Skeletal muscle satellite cell (primary cell): ENCODE measurements at regions not wholly inside any gene's neighbourhood (a gene's known extent, or its start where the extent isn't known, plus 50 kb on each side); places are given as distances from the start of the nearest gene placed in this dataset.

Experiments used
- H3K27me3 ChIP-seq: 2 replicates; pipeline ENCODE4 v1.7.0; 2013; ENCODE audit warnings: low read length; ENCODE audit not compliant: control insufficient read depth, insufficient read depth
- H3K36me3 ChIP-seq: 2 replicates; pipeline ENCODE4 v1.7.0; 2013; ENCODE audit warnings: mild to moderate bottlenecking, control low read depth, low read length; ENCODE audit not compliant: insufficient read depth
- H3K4me1 ChIP-seq: 2 replicates; pipeline ENCODE4 v1.7.0; 2013; ENCODE audit warnings: low read length; ENCODE audit not compliant: control insufficient read depth, insufficient read depth
- H3K4me2 ChIP-seq: 2 replicates; pipeline ENCODE4 v1.7.0; 2013; ENCODE audit warnings: mild to moderate bottlenecking, low read length
- H3K4me3 ChIP-seq: 2 replicates; pipeline ENCODE4 v1.7.0; 2013; ENCODE audit warnings: low read length
- H3K9ac ChIP-seq: 2 replicates; pipeline ENCODE4 v1.7.0; 2013; ENCODE audit warnings: mild to moderate bottlenecking, low read depth, low read length, moderate library complexity
- H3K9me3 ChIP-seq: replicated peaks from 2 replicates; pipeline ENCODE4 v1.7.0; 2013; ENCODE audit warnings: mild to moderate bottlenecking, control low read depth, low read length

GRCh38 chr9:82729141-82729540 lies 333.8 kb downstream of the RASEF start:
- H3K4me2 ChIP-seq = no peak overlapping the region
- no peak overlapping the region for H3K4me3 ChIP-seq
- H3K4me1 ChIP-seq = no peaks in the 10 kb centered on the region
- no peaks in the 10 kb centered on the region for H3K9me3 ChIP-seq
- H3K9ac ChIP-seq = no peak overlapping the region
- no peaks in the 10 kb centered on the region for H3K27me3 ChIP-seq
- H3K36me3 ChIP-seq = no peaks in the 10 kb centered on the region

GRCh38 chr9:82729991-82730589 lies 332.9 kb downstream of the RASEF start:
- H3K9ac ChIP-seq = no peak overlapping the region
- no peaks in the 10 kb centered on the region for H3K36me3 ChIP-seq
- no peaks in the 10 kb centered on the region for H3K4me1 ChIP-seq
- no peaks in the 10 kb centered on the region for H3K27me3 ChIP-seq
- no peaks in the 10 kb centered on the region for H3K9me3 ChIP-seq
- no peak overlapping the region for H3K4me3 ChIP-seq
- H3K4me2 ChIP-seq = no peak overlapping the region

GRCh38 chr9:82732928-82733327 lies 330.0 kb downstream of the RASEF start:
- Histone ChIP-seq H3K4me2 (no peak overlapping the region), H3K4me3 (no peak overlapping the region), H3K4me1 (no peaks in the 10 kb centered on the region), H3K9me3 (no peaks in the 10 kb centered on the region), H3K27me3 (no peaks in the 10 kb centered on the region), H3K36me3 (no peaks in the 10 kb centered on the region), H3K9ac (no peak overlapping the region)

- H3K4me1 ChIP-seq = no peaks in the 10 kb centered on the region
- H3K9ac ChIP-seq = no peak overlapping the region
- no peaks in the 10 kb centered on the region for H3K36me3 ChIP-seq
- no peaks in the 10 kb centered on the region for H3K9me3 ChIP-seq
- H3K27me3 ChIP-seq = no peaks in the 10 kb centered on the region
- H3K4me2 ChIP-seq = no peak overlapping the region
- H3K4me3 ChIP-seq = no peak overlapping the region
Measured at GRCh38 chr9:82736126-82736525, 326.8 kb downstream of the RASEF start.

GRCh38 chr9:82736701-82737100 lies 326.2 kb downstream of the RASEF start:
- Histone ChIP-seq H3K4me2 (no peak overlapping the region), H3K4me3 (no peak overlapping the region), H3K27me3 (no peaks in the 10 kb centered on the region), H3K4me1 (no peaks in the 10 kb centered on the region), H3K36me3 (no peaks in the 10 kb centered on the region), H3K9ac (no peak overlapping the region), H3K9me3 (no peaks in the 10 kb centered on the region)

GRCh38 chr9:82745919-82746318 lies 317.0 kb downstream of the RASEF start:
- Histone ChIP-seq H3K4me1 (no peaks in the 10 kb centered on the region), H3K4me3 (no peak overlapping the region), H3K27me3 (no peaks in the 10 kb centered on the region), H3K9ac (no peak overlapping the region), H3K4me2 (no peak overlapping the region), H3K9me3 (no peaks in the 10 kb centered on the region), H3K36me3 (no peaks in the 10 kb centered on the region)

DNA sequence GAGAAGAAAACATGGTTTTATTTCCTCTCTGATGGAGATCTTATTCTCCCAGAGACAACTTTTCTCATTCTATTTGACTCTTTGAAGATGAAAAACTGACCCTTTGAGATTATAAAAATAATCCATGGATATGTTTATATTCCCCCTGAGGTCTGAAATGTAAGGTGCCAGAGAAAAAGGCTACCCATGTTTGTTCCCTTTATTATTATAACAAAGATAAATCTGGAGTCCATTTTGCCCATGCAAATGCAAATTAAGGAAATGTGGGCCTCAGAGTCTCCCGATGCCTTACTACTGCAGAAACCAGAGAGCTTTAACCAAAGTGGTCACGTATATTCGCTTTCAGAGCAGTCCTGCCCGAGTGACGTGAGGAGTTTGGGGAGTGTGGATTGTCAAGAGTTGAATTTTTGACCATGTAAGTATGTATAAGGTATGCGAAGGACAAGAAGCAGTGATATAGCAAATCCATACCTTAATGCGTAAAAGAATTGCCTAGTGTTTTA lies 312.5 kb downstream of the RASEF start:
- Histone ChIP-seq H3K4me2 (no peak overlapping the region), H3K4me3 (no peak overlapping the region), H3K36me3 (no peaks in the 10 kb centered on the region), H3K9me3 (no peaks in the 10 kb centered on the region), H3K9ac (no peak overlapping the region), H3K4me1 (no peaks in the 10 kb centered on the region), H3K27me3 (no peaks in the 10 kb centered on the region)

- H3K36me3 ChIP-seq = no peaks in the 10 kb centered on the region
Measured at GRCh38 chr9:82757924-82758323, 305.0 kb downstream of the RASEF start.

DNA sequence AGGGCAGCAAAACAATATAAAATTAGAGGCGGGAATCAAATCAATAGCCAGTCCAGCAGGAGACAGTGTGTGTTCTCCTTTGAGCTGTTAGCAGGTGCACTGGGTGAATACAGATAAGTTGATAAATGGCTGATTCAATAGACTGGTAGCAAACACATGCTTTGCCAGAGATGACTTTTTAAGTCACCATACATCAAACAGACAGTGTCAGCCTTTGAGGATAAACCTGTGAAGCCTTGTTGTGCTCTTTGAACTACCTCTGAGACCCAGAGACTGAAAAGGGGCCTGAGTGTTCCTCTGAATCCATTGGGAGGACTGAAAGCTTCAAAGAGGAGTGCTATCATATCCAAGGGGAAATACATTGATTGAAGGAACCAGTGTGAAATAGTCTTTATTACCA lies 301.9 kb downstream of the RASEF start:
- Histone ChIP-seq H3K4me3 (no peak overlapping the region), H3K36me3 (no peaks in the 10 kb centered on the region), H3K4me2 (no peak overlapping the region), H3K4me1 (no peaks in the 10 kb centered on the region), H3K27me3 (no peaks in the 10 kb centered on the region), H3K9ac (no peak overlapping the region), H3K9me3 (no peaks in the 10 kb centered on the region)

More at GRCh38 chr9:82757924-82758323, 305.0 kb downstream of the RASEF start:
- Histone ChIP-seq H3K4me2 (no peak overlapping the region), H3K9me3 (no peaks in the 10 kb centered on the region), H3K27me3 (no peaks in the 10 kb centered on the region), H3K9ac (no peak overlapping the region), H3K4me1 (no peaks in the 10 kb centered on the region), H3K4me3 (no peak overlapping the region)

- Histone ChIP-seq H3K4me3 (no peak overlapping the region), H3K4me1 (no peaks in the 10 kb centered on the region), H3K9ac (no peak overlapping the region), H3K27me3 (no peaks in the 10 kb centered on the region), H3K9me3 (no peaks in the 10 kb centered on the region), H3K36me3 (no peaks in the 10 kb centered on the region), H3K4me2 (no peak overlapping the region)
Measured at GRCh38 chr9:82761956-82762355, 301.0 kb downstream of the RASEF start.

DNA sequence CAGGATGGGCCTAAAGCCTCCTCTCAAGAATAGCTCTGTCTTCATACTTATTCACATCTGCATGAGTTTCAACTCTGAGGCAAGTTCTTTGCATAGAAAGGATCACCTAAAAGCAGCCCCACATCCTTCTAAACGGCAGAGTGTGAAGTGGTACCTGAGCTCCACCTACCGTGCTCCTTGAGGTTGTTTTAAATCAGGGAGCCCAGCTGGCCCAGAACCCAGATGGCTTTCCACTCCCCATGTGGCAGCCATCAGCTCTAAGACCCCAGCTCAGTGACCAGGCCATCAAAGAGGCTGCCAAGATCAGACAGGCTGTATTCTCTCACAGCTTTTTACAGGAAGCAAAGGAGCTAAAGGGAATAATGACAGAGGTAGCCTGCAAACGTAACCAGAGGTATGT lies 299.3 kb downstream of the RASEF start:
- H3K27me3 ChIP-seq = no peaks in the 10 kb centered on the region
- H3K9me3 ChIP-seq = no peaks in the 10 kb centered on the region
- no peak overlapping the region for H3K9ac ChIP-seq
- no peak overlapping the region for H3K4me2 ChIP-seq
- H3K4me1 ChIP-seq = no peaks in the 10 kb centered on the region
- H3K36me3 ChIP-seq = no peaks in the 10 kb centered on the region
- H3K4me3 ChIP-seq = no peak overlapping the region

DNA sequence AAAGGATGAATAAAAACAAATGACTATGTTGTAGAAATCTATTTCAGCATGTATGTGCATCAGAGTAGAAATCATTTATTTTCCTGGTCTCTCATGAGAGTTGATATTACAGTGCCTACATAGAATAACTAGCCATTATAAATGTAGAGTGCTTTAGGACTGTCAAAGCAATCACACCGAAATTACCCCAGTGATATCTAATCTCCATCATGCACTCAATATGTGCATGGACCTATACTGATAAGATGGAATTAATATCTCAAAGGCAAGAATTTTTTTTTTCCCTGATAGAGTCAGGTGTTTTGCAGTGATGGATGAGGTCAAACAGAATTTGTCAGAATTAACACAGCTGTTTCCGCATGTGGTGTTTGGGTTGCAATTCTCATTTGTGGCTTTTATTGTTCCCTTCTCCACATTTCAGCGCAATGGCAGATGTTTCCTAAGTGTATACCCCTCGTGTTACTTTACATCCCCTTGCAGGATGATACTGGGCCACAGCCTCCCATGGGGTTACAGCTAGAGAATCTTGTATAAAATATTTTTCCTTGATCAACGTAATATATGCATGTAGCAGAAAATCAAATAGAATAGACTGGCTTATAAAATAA lies 298.8 kb downstream of the RASEF start:
- Histone ChIP-seq H3K36me3 (no peaks in the 10 kb centered on the region), H3K9ac (no peak overlapping the region), H3K4me3 (no peak overlapping the region), H3K4me2 (no peak overlapping the region), H3K27me3 (no peaks in the 10 kb centered on the region), H3K4me1 (no peaks in the 10 kb centered on the region), H3K9me3 (no peaks in the 10 kb centered on the region)
